Fibroblast of skin of right quadriceps (primary cell): ENCODE measurements at regions not wholly inside any gene's neighbourhood (a gene's known extent, or its start where the extent isn't known, plus 50 kb on each side); places are given as distances from the start of the nearest gene placed in this dataset.

Experiments used
- DNase-seq: peaks from one replicate; pipeline ENCODE4 v3.0.0-alpha.2; 2013

DNA sequence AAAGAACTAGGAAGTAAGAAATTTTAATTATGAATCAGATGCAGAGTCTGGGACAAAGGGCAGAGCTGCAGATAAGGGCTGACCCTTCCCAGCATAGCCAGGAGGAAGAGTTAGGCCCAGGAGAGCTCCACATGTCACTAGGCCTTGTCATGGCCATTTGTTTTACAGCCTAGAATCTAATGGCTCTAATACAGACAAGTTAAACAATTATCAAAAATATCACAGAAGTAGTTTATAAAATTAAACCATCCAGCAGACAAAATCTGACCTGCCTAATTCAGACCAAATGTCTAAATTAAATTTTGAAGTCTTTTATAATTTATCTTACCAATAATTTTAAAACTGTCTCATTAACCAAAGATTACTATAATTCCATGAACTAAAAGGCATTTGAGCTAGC is 1369.5 kb downstream of the CDH11 start:
- no peak for DNase-seq

DNA sequence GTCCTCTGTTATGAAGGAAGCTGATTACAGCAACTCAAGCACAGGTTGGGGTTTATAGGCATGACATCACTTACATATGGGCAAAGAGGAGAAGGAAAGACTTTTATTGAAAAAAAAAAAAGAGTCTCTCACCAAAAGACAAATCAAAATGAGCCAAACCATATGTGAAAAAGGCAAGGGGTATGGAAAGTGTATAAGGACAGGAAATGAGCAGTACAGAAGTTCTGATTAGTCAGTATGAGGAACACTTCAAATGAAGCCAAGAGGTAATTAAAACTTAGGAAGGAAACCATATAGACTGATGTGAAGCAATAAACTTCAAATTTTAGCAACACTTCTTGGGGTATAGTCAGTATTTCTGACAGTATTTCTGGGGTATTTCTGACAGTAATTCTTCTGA is 1372.6 kb downstream of the CDH11 start:
- peak; percentile 95 for DNase-seq

DNA sequence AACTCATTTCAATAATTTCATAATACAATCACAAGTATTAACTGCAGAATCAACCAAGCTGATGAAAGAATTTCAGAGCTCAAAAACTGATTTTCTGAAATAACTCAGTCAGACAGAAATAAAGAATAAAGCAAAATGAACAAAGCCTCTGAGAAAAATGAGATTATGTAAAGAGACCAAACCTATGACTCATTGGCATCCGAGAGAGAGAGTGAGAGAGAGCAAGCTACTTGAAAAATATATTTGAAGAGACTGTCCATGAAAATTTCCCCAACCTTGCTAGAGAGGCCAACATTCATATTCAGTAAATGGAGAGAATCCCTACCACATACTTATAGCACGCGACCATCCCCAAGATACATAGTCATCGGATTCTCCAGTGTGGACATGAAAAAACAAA is 1376.4 kb downstream of the CDH11 start:
- peak; percentile 34 for DNase-seq

DNA sequence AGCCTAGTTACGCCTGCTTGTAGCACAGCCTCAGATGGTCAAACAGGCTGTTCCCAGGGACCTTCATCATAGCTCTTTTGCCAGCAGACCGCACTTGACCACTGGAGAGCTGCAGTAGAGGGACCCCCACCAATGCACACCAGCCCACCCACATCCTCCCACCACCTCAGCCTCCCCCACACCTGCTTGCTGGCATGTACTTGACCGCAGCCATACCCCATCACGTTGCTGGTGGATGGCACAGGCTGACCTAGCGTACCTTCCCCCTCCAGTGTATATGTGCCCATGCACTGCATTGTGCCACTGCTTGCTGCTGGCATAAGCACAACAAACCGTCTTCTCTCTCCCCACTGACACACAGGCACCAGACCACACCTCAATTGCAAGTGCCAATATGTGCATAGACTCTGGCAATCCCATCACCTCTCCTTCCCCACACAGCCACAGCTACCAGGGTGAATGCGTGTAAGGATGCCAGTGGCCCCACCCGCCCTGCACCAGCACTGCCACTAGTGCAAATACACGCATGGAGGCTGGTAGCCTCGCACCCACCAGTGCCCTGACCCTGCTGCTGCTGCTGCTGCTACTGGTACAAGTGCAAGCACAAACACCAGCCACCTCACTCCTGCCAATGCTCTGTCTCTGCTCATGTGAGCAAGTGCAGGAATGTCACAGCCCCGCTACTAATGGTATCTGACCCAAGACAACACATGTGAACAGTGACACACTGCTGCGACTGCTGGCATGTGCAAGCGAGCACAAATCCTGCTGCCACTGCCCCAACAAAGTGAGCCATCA is 1377.6 kb downstream of the CDH11 start:
- no peak for DNase-seq

DNA sequence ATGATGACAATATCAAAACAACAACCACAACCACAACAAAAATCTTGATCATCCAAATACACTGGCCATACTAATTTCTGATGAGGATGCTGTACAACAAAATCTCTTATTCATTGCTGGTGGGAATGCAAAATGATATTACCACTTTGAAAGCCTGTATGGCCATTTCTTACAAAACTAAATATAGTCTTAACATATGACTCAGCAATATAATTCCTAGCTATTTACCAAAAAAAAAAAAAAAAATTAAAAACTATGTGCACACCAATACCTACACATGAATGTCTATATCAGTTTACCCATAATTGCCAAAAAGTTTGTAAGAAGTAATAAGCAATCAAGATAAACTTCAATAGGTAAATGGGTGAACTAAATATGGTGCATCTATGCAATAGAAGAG is 1379.7 kb downstream of the CDH11 start:
- DNase-seq = no peak

DNA sequence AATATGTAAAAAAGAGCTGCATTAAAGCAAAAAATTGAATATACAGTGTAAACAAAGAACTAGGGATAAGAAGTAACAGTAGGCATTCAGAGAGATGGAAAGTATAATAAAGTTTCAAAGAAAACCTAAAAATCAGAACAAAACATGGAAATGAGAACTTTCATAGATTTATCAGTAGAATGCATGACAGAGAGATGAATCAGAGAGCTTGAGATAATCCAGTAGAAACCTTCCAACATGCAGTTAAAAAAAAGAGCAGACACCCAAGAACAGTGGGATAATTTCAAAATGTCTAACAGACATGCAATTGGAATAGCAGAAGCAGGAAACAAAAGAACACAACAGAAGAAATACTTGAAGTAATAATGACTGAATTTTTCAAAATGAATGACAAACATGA is 1384.2 kb downstream of the CDH11 start:
- peak; percentile 41 for DNase-seq

DNA sequence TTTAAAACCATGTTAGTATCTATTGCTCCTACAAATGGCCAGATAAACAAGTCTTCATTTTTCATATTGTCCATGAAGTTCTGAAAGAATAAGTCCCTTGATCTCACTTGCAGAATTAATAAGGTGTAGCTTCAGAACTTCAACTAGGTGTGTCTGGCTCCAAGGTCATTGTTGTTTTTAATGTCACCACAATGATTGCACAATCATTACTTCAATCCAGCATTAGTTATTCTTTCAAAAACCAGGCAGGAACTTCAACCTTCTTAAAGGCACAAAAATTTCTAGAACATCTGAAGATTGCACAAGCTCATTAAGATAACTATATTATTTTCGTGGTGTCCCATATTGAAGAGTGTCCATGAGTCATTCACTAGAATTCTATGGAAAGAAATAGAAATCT is 1386.4 kb downstream of the CDH11 start:
- DNase-seq = no peak

DNA sequence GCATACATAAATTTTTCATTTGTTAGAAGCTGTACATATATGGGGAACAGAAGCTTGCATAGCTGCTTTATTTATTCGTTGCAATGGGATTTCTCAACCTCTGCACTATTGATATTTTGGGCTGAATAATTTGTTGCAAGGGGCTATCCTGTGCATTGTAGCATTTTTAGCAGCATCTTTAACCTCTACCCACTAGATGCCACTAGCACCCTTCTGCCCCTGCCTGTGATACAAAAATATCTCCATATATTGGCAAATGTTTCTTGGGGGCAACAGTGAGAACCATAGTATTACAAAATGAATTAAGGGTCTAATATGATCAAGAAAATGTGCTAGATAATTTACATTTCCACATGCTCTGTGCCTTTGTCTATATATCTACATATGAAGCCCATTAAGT is 1401.0 kb downstream of the CDH11 start:
- peak; percentile 13 for DNase-seq

DNA sequence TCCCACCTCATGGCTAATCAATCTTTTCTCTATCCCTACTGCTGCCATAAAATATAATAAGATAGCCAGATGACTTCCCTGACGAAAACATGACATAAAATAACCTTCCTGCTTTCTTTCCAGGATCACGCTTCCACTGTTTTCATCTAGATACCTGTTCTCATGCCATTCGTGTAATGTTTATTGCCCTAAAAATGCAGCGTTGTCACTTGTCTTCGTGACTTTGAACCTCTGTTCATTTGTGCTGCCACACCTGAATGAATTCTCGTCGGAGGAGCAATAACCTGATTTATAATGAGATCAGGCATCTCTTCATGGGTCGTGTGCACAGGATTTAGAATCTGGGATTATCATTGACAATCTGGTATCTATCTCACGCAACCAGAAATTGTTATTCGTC is 1401.9 kb downstream of the CDH11 start:
- DNase-seq = no peak

DNA sequence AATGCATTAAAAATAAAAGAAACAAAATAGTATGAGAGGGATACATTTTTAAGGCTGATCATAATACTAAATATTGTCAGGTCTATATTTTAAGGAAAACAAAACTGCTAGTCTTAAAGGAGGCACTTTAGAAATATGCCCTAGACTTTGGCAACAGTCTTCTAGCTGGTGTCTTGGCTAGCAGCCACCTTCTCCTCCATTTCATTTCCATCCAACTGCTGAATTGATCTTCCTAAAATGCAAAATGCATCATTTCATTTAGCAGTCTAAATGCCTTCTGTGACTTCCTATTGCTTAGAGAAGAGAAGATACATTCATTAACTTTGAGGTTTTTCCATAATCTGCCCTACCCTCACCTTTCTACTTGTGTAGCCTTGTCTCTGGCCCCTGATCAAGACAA is 1404.1 kb downstream of the CDH11 start:
- DNase-seq = no peak

DNA sequence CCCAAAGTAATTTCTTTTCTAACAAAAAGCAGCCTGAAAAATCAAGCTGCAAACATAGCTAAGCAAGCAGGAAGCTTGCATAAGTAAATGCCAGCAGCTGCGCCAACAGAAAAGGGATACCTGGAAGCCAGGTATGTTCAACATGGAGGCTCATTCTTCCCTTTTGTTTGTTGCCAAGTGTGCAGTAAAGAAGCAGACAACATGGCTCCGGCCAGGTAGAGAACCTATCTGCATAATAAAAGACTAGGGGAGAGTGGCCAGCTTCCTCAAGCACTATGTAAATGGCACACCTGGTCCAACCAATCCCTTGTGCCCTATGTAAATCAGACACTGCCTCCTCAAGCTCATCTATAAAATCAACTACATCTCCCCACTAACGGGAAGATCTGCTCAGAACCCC is 1407.0 kb downstream of the CDH11 start:
- no peak for DNase-seq

DNA sequence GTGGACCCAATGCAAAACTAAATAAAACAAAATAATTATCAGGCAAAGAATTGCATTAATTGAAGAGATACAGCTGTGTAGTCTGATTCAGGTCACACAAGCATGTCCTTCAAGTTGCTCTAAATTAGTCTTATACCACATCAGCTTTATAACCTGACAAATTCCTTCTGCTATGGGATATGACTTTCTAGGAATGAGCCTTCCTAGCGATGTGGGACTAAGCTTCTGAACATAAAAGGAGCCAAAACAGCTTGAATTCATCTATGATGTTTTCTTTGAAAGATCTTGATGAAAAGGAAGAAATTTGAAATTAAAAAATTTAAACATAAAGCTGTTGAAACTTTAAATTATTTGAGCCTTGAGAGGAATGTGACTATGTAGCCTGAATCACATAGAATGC is 1409.1 kb downstream of the CDH11 start:
- DNase-seq = no peak

DNA sequence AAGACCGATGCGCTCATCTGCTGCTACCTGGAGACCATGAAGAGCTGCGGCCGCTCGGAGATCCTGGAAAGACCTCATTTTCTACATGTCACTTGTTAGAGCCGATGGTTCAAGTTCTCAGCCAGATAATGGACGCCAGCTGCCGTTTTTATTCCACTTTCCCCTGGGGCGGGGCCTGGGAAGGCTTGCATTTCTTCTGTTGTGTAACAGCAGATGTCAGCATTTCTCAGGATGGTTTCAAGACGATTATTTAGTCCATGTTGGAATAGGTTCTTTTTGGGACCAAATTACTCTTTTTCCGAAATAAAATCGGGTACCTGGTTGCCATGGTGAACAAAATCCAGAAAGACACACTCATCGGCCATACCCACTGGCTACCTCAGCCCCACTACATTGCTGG is 1418.3 kb downstream of the CDH11 start:
- DNase-seq = no peak

DNA sequence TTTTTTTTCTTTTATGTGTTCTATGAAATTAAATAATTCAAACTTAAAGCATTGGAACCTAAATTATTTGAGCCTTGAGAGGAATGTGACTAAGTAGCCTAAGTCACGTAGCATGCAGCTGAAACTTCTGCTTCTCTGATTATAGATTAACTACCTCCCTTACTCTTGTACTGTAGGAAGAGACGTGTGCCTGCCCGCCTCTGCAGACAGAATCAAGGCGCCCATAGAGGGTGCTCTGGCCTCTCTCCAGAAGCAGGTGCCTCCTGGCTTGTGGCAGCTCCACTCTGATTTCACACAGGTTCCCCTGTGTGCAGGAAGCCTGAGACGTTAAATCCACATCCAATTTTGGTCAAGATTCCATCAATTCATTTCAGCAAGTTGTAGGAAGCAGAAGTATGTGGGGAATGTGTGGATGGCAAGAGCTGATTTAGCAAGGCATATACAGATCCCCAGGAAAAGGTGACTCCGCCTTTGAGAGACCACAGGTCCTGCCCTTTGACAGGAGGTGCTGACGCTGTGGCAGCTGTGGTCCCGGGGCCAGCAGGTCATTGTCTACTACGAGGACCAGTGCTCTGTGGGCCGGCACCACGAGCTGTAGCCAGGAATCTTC is 1418.8 kb downstream of the CDH11 start:
- DNase-seq = no peak

DNA sequence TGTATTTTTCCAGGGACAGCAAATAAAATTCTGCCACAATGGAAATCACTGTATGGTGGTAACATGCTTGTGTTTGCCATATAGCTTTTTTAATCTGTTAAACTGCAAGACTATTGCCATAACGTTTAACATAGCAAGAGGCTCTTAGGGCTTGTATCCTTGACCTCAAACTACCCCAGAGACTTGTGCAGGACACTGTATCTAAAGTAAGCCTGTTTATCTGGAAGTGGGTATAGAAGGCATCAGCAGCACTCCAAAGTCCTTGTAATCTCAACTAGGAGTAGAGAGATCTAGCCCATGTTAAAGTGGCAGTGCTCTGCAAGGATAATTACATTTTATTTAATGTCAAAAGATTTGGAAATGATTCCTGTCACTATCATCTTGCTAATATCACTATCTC is 1424.1 kb downstream of the CDH11 start:
- no peak for DNase-seq

DNA sequence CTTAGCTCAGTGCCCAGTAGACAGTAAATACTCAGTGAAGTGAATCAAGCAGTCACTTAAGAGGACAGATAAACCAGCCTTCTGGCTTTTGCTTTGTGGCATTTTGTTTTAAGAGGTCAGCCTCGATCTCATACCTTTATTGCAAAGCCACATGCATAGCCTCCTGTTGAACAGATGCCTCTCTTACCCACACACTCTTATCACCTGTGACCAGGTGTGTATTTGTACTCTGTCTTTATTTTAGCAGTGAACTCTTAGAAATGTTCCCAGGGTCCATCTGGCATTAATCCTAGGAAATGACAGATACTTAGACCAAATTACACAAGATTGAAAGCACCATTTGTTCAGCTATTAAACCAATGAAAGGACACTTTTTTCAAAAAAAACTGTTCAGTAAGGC is 1426.5 kb downstream of the CDH11 start:
- no peak for DNase-seq

DNA sequence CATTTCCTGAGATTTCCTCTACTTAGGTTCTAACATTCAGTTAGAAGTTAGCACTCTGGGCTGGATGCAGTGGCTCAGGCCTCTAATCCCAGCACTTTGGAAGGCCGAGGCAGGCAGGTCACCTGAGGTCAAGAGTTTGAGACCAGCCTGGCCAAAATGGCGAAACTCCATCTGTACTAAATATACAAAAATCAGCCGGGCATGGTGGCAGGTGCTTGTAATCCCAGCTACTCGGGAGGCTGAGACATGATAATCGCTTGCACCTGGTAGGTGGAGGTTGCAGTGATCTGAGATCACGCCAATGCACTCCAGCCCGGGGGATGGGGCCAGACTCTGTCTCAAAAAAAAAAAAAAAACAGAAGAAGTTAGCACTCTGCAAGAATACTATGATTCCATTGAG is 1430.9 kb downstream of the CDH11 start:
- DNase-seq = no peak

DNA sequence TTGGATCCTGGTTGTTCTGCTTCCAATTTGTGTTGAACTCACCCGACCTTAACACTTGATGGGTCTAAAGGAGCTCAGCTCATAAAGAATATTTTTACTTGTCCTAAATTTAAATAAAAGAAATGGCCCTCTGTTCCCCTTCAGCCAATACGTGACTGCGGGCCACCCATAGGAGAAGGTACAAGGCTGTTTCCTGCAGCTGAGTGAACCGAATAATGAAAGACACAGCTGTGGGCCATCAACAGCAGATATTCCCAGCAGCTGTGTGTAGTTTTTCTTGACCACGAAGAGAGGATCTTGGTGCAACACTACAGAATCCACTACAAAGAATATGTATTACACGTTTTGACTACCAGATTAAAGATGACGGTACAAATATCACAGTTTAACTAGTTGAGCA is 1431.6 kb downstream of the CDH11 start:
- DNase-seq = no peak

DNA sequence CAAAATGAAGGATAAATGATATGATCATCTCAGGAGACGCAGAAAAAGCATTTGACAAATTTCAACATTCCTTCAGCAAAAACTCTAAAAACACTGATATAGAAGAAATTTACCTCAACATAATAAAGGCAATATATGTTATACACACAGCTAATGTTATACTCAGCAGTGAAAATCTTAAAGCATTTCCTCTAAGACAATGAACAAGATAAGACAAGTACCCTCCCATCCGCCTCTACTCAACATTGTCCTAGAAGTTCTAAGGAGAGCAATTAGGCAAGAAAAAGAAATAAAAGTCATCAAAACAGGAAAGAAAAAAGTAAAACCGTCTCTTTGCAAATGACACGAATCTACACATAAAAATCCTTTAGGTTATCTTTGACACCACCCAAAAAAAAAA is 1432.8 kb downstream of the CDH11 start:
- no peak for DNase-seq

DNA sequence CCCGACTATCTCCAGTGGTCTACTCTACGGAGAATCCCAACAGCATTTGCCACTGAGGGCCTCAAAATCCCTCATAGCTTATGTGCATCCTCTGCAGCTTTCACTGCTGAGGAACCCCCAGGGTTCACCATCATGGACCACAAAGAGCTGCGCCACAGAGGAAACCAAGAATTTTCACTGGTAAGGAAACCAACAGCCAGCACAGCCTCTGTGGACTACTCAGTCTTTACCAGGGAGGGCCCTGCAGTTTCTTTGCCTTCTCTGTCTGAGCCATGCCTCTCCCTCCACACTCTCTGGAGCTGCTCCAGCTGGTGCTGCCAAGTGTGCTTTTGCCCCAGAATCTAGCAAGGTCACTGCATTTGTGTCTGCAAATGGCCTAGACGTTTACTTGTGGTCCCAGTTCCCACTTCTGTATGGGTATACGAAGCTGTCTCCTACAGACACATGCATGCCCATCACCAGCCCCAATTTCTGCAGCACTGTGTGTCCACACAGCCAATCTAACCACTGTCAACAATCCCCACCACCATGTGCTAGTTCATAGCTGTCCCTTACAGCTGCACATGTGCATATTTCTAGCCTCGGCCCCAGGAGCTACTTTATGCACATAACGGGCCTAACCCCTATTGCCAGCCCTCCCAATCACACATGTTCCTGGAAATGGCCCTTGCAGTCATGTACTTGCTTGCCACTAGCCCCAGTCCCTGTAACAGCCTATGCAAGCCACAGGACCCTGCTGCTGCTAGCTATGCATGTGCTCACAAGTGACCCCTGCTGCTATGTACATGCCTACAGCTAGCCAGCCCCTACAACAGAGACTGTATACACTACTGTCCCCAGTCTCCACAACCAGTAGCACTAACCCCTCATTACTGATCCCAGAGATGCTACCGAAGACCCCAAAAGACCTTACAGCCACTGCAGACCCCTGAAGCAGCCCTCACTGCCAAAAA is 1437.4 kb downstream of the CDH11 start:
- no peak for DNase-seq

DNA sequence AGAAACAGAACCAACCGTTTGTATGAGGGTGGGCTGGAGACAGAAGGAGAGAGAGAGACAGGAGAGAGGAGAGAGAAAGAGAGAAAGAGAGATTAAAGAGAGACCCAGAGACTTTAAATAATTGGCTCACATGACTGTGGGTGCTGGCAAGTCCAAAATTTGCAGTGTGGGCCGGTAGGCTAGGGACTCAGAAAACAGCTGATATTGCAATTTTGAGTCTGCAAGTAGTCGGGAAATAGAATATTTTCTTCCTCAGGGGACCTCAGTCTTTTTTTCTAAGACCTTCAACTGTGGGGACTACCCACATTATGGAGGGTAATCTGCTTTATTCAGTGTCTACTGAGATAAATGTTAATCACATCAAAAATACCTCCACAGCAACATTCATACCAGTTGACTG is 1439.0 kb downstream of the CDH11 start:
- DNase-seq = no peak

DNA sequence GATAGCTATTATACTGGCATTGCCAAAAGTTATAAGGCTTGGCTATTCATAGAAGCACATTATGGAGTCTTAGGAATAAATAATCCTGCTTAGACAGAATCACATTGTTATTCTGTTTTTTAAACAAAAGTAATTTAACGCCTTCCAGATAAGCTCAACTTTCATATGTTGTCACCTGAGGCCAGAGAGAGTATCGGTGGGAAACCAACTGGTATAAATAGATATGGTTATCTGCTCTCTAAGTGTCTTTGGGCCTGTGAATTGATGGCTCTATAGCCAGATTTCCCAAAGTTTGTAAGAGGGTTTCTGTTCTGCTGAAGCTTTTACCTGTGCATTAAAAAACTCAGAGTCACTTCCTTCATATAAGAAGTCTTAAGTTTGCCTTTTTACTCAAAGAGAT is 1449.4 kb downstream of the CDH11 start:
- no peak for DNase-seq

DNA sequence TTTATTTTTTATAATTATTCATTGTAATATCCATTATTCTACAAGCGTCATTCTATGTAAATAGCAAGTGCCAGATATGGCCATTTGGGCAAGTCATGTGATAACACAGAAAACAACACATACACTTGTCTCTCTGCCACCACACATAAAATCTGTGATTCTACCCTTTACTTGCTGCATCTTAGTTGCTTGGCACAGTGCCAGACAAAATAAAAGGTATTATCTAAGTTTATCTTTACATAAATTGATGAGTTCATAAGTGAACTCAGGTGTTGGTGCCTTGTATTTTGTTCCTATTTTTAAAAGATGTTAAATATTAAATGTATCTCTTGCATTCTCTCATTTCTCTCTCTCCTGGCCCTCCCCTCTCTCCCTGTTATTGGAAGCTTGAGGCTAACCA is 1458.7 kb downstream of the CDH11 start:
- no peak for DNase-seq

DNA sequence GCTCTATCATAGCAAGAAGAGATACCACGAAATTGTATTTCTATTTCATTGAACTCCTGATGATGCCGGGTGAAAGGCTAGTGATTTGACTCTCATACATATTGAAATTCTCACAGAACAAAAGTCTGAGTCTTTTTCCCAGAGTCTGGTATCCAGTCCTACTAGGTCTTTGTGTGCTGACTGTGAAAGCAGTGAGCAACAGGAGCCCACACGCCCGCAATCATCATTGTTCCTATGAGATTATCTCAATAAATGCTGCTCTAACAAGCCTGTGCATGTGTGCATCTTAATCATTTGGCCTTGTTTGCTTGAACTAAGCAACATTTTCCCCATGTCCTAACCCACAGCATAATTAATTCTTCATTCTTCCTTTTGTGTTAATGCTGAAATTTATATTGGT is 1466.0 kb downstream of the CDH11 start:
- DNase-seq = no peak
